H1 (cell line): ENCODE measurements at regions not wholly inside any gene's neighbourhood (a gene's known extent, or its start where the extent isn't known, plus 50 kb on each side); places are given as distances from the start of the nearest gene placed in this dataset.
"Not testable (repeated sequence)": the region's sequence is repeated elsewhere in the genome, so short reads cannot be mapped to it uniquely, and the experiment has no call there.

Experiments
- CTCF ChIA-PET: fragments of 300-600 bp; sonication (Branson Sonifier 250); formaldehyde crosslinking; loops from one replicate; lab custom pipeline; 2021; ENCODE audit not compliant: partially characterized antibody; lab: Charles Lee
- POLR2A ChIA-PET: fragments of 300-600 bp; sonication (Branson Sonifier 250); formaldehyde crosslinking; loops from one replicate; lab custom pipeline; 2021; ENCODE audit warnings: inconsistent platforms; ENCODE audit not compliant: partially characterized antibody; lab: Charles Lee
- DNase-seq, 2 experiments: peaks; one replicate each; pipeline versions ENCODE4 v3.0.0 to v3.0.0-alpha.2; 2010 to 2022; ENCODE audit warnings: low spot score in 2 of 2, low read depth in 1 of 2, mixed read lengths in 1 of 2
- FAIRE-seq: peaks from 2 replicates; lab custom pipeline; 2011; peaks lifted over from hg19 to GRCh38; lab: Jason Lieb, UNC
- H2AFZ ChIP-seq: 2 replicates; pipeline ENCODE4 v1.8.1; 2012; ENCODE audit warnings: low read length, inconsistent platforms
- H2AK5ac ChIP-seq: 2 replicates; pipeline ENCODE4 v1.6.1; 2013; ENCODE audit warnings: low read depth, low read length
- H2BK120ac ChIP-seq: replicated peaks from 2 replicates; pipeline ENCODE3; 2013; ENCODE audit warnings: low read depth, low read length, inconsistent platforms
- H2BK12ac ChIP-seq: 2 replicates; pipeline ENCODE4 v1.6.1; 2013; ENCODE audit warnings: low read depth, low read length
- H2BK15ac ChIP-seq: 2 replicates; pipeline ENCODE4 v1.6.1; 2013; ENCODE audit warnings: low read length
- H2BK20ac ChIP-seq: 2 replicates; pipeline ENCODE4 v1.6.1; 2013; ENCODE audit warnings: low read length
- H2BK5ac ChIP-seq: 2 replicates; pipeline ENCODE4 v1.6.1; 2013; ENCODE audit warnings: low read depth, low read length
- H3K14ac ChIP-seq: 2 replicates; pipeline ENCODE4 v1.6.1; 2013; ENCODE audit warnings: inconsistent platforms; ENCODE audit not compliant: insufficient read length
- H3K18ac ChIP-seq: 2 replicates; pipeline ENCODE4 v1.6.1; 2013; ENCODE audit warnings: low read length; ENCODE audit errors: extremely low read depth
- H3K23ac ChIP-seq: 2 replicates; pipeline ENCODE4 v1.6.1; 2013; ENCODE audit warnings: inconsistent platforms; ENCODE audit not compliant: insufficient read length
- H3K23me2 ChIP-seq: 2 replicates; pipeline ENCODE4 v1.6.1; 2013; ENCODE audit warnings: low read depth, low read length
- H3K27ac ChIP-seq: 2 replicates; pipeline ENCODE4 v1.6.1; 2011; ENCODE audit warnings: low read depth, low read length, inconsistent platforms
- H3K27me3 ChIP-seq, 4 experiments: replicated peaks in 1 of 4; 1 replicate in 1 of 4; 2 replicates in 3 of 4; pipeline versions ENCODE4 v1.6.1 to v1.8.1; 2011 to 2013; ENCODE audit warnings: low read length in 3 of 4, mild to moderate bottlenecking in 3 of 4, inconsistent platforms in 2 of 4, mixed read lengths in 2 of 4, moderate library complexity in 1 of 4; ENCODE audit not compliant: control insufficient read depth in 3 of 4, insufficient read depth in 3 of 4; ENCODE audit errors: extremely low read depth in 1 of 4
- H3K36me3 ChIP-seq, 4 experiments: 2 replicates each; pipeline versions ENCODE4 v1.6.1 to v1.8.1; 2011 to 2013; ENCODE audit warnings: mild to moderate bottlenecking in 4 of 4, low read length in 3 of 4, moderate library complexity in 2 of 4, control low read depth in 1 of 4, inconsistent platforms in 1 of 4; ENCODE audit not compliant: insufficient read depth in 4 of 4, control insufficient read depth in 2 of 4
- H3K4ac ChIP-seq: replicated peaks from 2 replicates; pipeline ENCODE3; 2013; ENCODE audit warnings: low read length, low read depth, mixed read lengths, inconsistent platforms; ENCODE audit not compliant: insufficient read length
- H3K4me1 ChIP-seq, 4 experiments: replicated peaks in 1 of 4; 1 replicate in 1 of 4; 2 replicates in 3 of 4; pipeline versions ENCODE4 v1.6.1 to v1.8.1; 2011 to 2013; ENCODE audit warnings: low read length in 3 of 4, inconsistent platforms in 2 of 4, mixed read lengths in 1 of 4; ENCODE audit not compliant: insufficient read depth in 4 of 4, control insufficient read depth in 3 of 4
- H3K4me2 ChIP-seq, 2 experiments: 2 replicates each; pipeline versions ENCODE4 v1.6.1 to v1.8.1; 2011 to 2013; ENCODE audit warnings: low read depth in 2 of 2, low read length in 2 of 2, control low read depth in 1 of 2, inconsistent platforms in 1 of 2, mild to moderate bottlenecking in 1 of 2; ENCODE audit not compliant: insufficient read depth in 1 of 2
- H3K4me3 ChIP-seq, 4 experiments: fragments of 200-600, 300-600 bp in 1 of 4; sonication (generic), shearing (Covaris generic), sonication (Bioruptor Twin) in 1 of 4; 2 replicates each; pipeline versions ENCODE4 v1.5.1 to v1.8.1; 2011 to 2016; ENCODE audit warnings: low read length in 4 of 4, low read depth in 3 of 4, control low read depth in 2 of 4, inconsistent platforms in 2 of 4, mild to moderate bottlenecking in 2 of 4, mixed read lengths in 1 of 4, moderate library complexity in 1 of 4; ENCODE audit not compliant: insufficient read depth in 2 of 4; ENCODE audit errors: extremely low read depth in 1 of 4
- H3K56ac ChIP-seq: replicated peaks from 2 replicates; pipeline ENCODE3; 2013; ENCODE audit warnings: low read depth, mild to moderate bottlenecking, mixed read lengths, low read length, inconsistent platforms; ENCODE audit not compliant: insufficient read length
- H3K79me1 ChIP-seq: 2 replicates; pipeline ENCODE4 v1.6.1; 2013; ENCODE audit warnings: low read depth, low read length, control low read depth
- H3K79me2 ChIP-seq, 2 experiments: 2 replicates each; pipeline versions ENCODE4 v1.6.1 to v1.8.1; 2012 to 2013; ENCODE audit warnings: low read length in 2 of 2, mild to moderate bottlenecking in 2 of 2, inconsistent platforms in 1 of 2; ENCODE audit not compliant: insufficient read depth in 2 of 2, control insufficient read depth in 1 of 2
- H3K9ac ChIP-seq, 4 experiments: replicated peaks in 1 of 4; 1 replicate in 1 of 4; 2 replicates in 3 of 4; pipeline versions ENCODE4 v1.6.1 to v1.8.1; 2011 to 2013; ENCODE audit warnings: low read depth in 3 of 4, low read length in 3 of 4, control low read depth in 2 of 4, mild to moderate bottlenecking in 2 of 4, moderate library complexity in 2 of 4, inconsistent platforms in 1 of 4; ENCODE audit errors: extremely low read depth in 1 of 4
- H3K9me3 ChIP-seq, 2 experiments: 2 replicates each; pipeline versions ENCODE4 v1.6.1 to v1.8.1; 2012 to 2013; ENCODE audit warnings: mild to moderate bottlenecking in 2 of 2, moderate library complexity in 2 of 2, control low read depth in 1 of 2, inconsistent platforms in 1 of 2, low read depth in 1 of 2, low read length in 1 of 2, mixed read lengths in 1 of 2; ENCODE audit not compliant: insufficient read depth in 2 of 2
- H4K20me1 ChIP-seq, 2 experiments: replicated peaks in 1 of 2; 2 replicates each; pipeline versions ENCODE3 to v1.8.1; 2011 to 2013; ENCODE audit warnings: inconsistent platforms in 2 of 2, low read length in 2 of 2, mild to moderate bottlenecking in 1 of 2; ENCODE audit not compliant: insufficient read depth in 2 of 2, control insufficient read depth in 1 of 2
- H4K5ac ChIP-seq: 2 replicates; pipeline ENCODE4 v1.6.1; 2013; ENCODE audit warnings: low read length, low read depth, mixed read lengths, inconsistent platforms; ENCODE audit not compliant: insufficient read length
- H4K8ac ChIP-seq: 2 replicates; pipeline ENCODE4 v1.8.0; 2013; ENCODE audit warnings: mild to moderate bottlenecking, moderate library complexity, low read length, inconsistent platforms; ENCODE audit not compliant: insufficient read depth; ENCODE audit errors: extremely low read depth
- H4K91ac ChIP-seq: replicated peaks from 2 replicates; pipeline ENCODE3; 2013; ENCODE audit warnings: low read length, mixed read lengths, inconsistent platforms; ENCODE audit not compliant: insufficient read length
- WGBS, 2 experiments: shearing (Covaris generic) in 1 of 2; methylation state at CpG; one replicate each; pipeline versions ENCODE4 v1.1.6 to v1.1.7; 2013 to 2015; ENCODE audit warnings: low lambda C conversion rate in 2 of 2, mixed read lengths in 2 of 2, inconsistent platforms in 1 of 2, low coverage in 1 of 2, missing lambda C conversion rate in 1 of 2; ENCODE audit not compliant: insufficient replicate concordance in 2 of 2, insufficient coverage in 1 of 2, insufficient read length in 1 of 2; ENCODE audit errors: extremely low coverage in 1 of 2, missing lambda C conversion rate in 1 of 2; 5-methylcytosine and 5-hydroxymethylcytosine counted together

DNA sequence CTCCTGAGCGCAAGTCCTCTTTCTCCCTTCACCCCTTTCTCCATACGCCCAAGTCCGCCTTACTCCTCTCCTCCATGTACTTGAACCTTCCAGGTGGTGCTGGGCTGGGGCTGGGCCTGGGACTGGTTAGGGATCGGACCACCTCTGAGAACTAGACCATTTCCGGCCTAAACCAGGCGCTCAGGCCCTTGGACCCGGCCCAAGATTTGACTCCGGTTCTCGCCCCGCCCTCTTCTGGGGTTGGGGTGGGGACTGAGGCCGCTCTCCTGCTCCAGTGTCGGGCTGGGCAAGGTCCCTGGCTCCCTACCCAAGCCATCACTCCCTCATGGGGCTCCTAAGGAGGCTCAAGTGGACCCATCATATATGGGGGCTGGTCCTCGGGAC is 87.9 kb downstream of the LIMS4 start:
- H3K36me3 ChIP-seq, H3K23ac ChIP-seq, H3K79me1 ChIP-seq, CTCF ChIA-PET, H4K20me1 ChIP-seq, H3K4me2 ChIP-seq, H3K27me3 ChIP-seq, H4K5ac ChIP-seq, H3K9ac ChIP-seq, H2BK12ac ChIP-seq, H3K23me2 ChIP-seq, FAIRE-seq, H3K14ac ChIP-seq, H2BK120ac ChIP-seq, H4K91ac ChIP-seq, H2BK20ac ChIP-seq, H4K8ac ChIP-seq, H3K27ac ChIP-seq, H3K79me2 ChIP-seq, POLR2A ChIA-PET, H3K4me3 ChIP-seq, H2BK15ac ChIP-seq, H2BK5ac ChIP-seq, H2AK5ac ChIP-seq, DNase-seq, H3K4me1 ChIP-seq, H3K56ac ChIP-seq, H3K18ac ChIP-seq, H2AFZ ChIP-seq, H3K9me3 ChIP-seq, H3K4ac ChIP-seq: not testable (repeated sequence)
- WGBS, 2 experiments = no CpG with 5 or more reads among the region's 13 CpGs

- H3K79me2 ChIP-seq, H4K20me1 ChIP-seq, H3K4me1 ChIP-seq, H3K9ac ChIP-seq, H4K5ac ChIP-seq, H2BK15ac ChIP-seq, CTCF ChIA-PET, H2BK12ac ChIP-seq, H3K18ac ChIP-seq, H3K23me2 ChIP-seq, H4K8ac ChIP-seq, H2BK20ac ChIP-seq, DNase-seq, H3K56ac ChIP-seq, H3K79me1 ChIP-seq, H2BK120ac ChIP-seq, H3K4me2 ChIP-seq, H2BK5ac ChIP-seq, H3K14ac ChIP-seq, H2AFZ ChIP-seq, H3K4me3 ChIP-seq, H3K9me3 ChIP-seq, H3K27me3 ChIP-seq, H4K91ac ChIP-seq, POLR2A ChIA-PET, H3K36me3 ChIP-seq, H3K23ac ChIP-seq, H3K4ac ChIP-seq, H2AK5ac ChIP-seq, H3K27ac ChIP-seq, FAIRE-seq: not testable (repeated sequence)
- no CpG with 5 or more reads among the region's 50 CpGs for WGBS, 2 experiments
Measured at GRCh38 chr2:110384109-110384735, 88.4 kb downstream of the LIMS4 start.
